RWPE2 (cell line): ENCODE measurements at regions not wholly inside any gene's neighbourhood (a gene's known extent, or its start where the extent isn't known, plus 50 kb on each side); places are given as distances from the start of the nearest gene placed in this dataset.

Experiments used
- ATAC-seq: fragments of 200-7000 bp; cut with Tn5 transposase; 3 replicates; pipeline ENCODE4 v1.9.1; 2021; ENCODE audit warnings: low read depth
- DNase-seq: peaks from one replicate; pipeline ENCODE4 v3.0.0-alpha.2; 2020; ENCODE audit warnings: low spot score
- H3K27ac ChIP-seq: fragments of 450-650 bp; 2 replicates; pipeline ENCODE4 v1.5.1; 2017; ENCODE audit warnings: mild to moderate bottlenecking; ENCODE audit not compliant: poor library complexity, severe bottlenecking
- H3K27me3 ChIP-seq: fragments of 250-450 bp; sonication (Bioruptor Pico); 2 replicates; pipeline ENCODE4 v1.5.1; 2021; ENCODE audit warnings: mild to moderate bottlenecking, moderate library complexity; ENCODE audit not compliant: insufficient read depth, poor library complexity, severe bottlenecking
- H3K36me3 ChIP-seq: fragments of 250-450 bp; sonication (Bioruptor Pico); 2 replicates; pipeline ENCODE4 v1.5.1; 2020; ENCODE audit warnings: low read depth, mild to moderate bottlenecking, moderate library complexity
- H3K4me1 ChIP-seq: fragments of 250-450 bp; sonication (Bioruptor Pico); 2 replicates; pipeline ENCODE4 v1.5.1; 2021; ENCODE audit warnings: mild to moderate bottlenecking, moderate library complexity; ENCODE audit not compliant: insufficient read depth, poor library complexity, severe bottlenecking
- H3K4me3 ChIP-seq: fragments of 250-450 bp; sonication (Bioruptor Pico); 2 replicates; pipeline ENCODE4 v1.5.1; 2021; ENCODE audit warnings: mild to moderate bottlenecking, moderate library complexity; ENCODE audit not compliant: severe bottlenecking
- H3K9me3 ChIP-seq: fragments of 250-450 bp; sonication (Bioruptor Pico); 2 replicates; pipeline ENCODE4 v1.5.1; 2021; ENCODE audit warnings: mild to moderate bottlenecking, moderate library complexity; ENCODE audit not compliant: severe bottlenecking
- TF ChIP-seq, protein P1 (sequence below): fragments of 450-650 bp; IDR thresholded peaks from one replicate; pipeline ENCODE4 v1.5.1; 2017; ENCODE audit warnings: mild to moderate bottlenecking, moderate library complexity; ENCODE audit not compliant: poor library complexity, severe bottlenecking

GRCh38 chr11:97751405-97751804, 1269.3 kb upstream of the CNTN5 start:
- H3K36me3 ChIP-seq: no peaks in the 10 kb centered on the region
- no peak for ATAC-seq
- DNase-seq: no peak
- H3K9me3 ChIP-seq: no peaks in the 10 kb centered on the region
- TF ChIP-seq, protein P1, sequence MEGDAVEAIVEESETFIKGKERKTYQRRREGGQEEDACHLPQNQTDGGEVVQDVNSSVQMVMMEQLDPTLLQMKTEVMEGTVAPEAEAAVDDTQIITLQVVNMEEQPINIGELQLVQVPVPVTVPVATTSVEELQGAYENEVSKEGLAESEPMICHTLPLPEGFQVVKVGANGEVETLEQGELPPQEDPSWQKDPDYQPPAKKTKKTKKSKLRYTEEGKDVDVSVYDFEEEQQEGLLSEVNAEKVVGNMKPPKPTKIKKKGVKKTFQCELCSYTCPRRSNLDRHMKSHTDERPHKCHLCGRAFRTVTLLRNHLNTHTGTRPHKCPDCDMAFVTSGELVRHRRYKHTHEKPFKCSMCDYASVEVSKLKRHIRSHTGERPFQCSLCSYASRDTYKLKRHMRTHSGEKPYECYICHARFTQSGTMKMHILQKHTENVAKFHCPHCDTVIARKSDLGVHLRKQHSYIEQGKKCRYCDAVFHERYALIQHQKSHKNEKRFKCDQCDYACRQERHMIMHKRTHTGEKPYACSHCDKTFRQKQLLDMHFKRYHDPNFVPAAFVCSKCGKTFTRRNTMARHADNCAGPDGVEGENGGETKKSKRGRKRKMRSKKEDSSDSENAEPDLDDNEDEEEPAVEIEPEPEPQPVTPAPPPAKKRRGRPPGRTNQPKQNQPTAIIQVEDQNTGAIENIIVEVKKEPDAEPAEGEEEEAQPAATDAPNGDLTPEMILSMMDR: no peak
- peaks cover 2% of the 10 kb centered on the region for H3K4me1 ChIP-seq
- H3K4me3 ChIP-seq: no peak overlapping the region
- H3K27me3 ChIP-seq: no peaks in the 10 kb centered on the region
- no peak overlapping the region for H3K27ac ChIP-seq

- Histone ChIP-seq H3K27ac (no peak overlapping the region), H3K4me3 (no peak overlapping the region), H3K36me3 (no peaks in the 10 kb centered on the region), H3K4me1 (peaks cover 7% of the 10 kb centered on the region), H3K9me3 (no peaks in the 10 kb centered on the region), H3K27me3 (no peaks in the 10 kb centered on the region)
- TF ChIP-seq, protein P1: no peak
- DNase-seq (no peak), ATAC-seq (no peak)
These were observed 1268.8 kb upstream of the CNTN5 start for GRCh38 chr11:97751952-97752351.

DNA sequence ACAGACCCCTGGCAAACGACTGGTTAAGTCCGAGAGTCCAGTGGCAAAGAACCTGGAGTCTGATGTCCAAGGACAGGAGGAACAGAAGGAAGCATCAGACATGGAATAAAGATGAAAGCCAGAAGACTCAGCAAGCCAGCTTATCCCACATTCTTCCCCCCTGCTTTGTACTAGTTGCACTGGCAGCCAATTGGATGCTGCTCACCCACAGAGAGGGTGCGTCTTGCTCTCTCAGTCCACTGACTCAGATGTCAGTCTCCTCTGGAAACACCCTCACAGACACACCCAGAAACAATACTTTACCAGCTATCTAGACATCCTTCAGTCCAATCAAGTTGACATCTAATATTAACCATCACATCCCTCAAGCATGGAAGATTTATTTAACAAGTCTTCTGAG, 1265.8 kb upstream of the CNTN5 start:
- Histone ChIP-seq H3K27ac (no peak overlapping the region), H3K4me3 (no peak overlapping the region), H3K27me3 (no peaks in the 10 kb centered on the region), H3K9me3 (no peaks in the 10 kb centered on the region), H3K4me1 (peaks cover 10% of the 10 kb centered on the region), H3K36me3 (no peaks in the 10 kb centered on the region)
- no peak for DNase-seq
- TF ChIP-seq, protein P1: no peak
- ATAC-seq: no peak

GRCh38 chr11:97756571-97757335, 1264.0 kb upstream of the CNTN5 start:
- Histone ChIP-seq H3K9me3 (no peaks in the 10 kb centered on the region), H3K27ac (no peak overlapping the region), H3K4me3 (no peak overlapping the region), H3K36me3 (no peaks in the 10 kb centered on the region), H3K27me3 (no peaks in the 10 kb centered on the region), H3K4me1 (peaks cover 10% of the 10 kb centered on the region)
- ATAC-seq (peak; percentile 64), DNase-seq (no peak)
- TF ChIP-seq, protein P1: no peak

DNA sequence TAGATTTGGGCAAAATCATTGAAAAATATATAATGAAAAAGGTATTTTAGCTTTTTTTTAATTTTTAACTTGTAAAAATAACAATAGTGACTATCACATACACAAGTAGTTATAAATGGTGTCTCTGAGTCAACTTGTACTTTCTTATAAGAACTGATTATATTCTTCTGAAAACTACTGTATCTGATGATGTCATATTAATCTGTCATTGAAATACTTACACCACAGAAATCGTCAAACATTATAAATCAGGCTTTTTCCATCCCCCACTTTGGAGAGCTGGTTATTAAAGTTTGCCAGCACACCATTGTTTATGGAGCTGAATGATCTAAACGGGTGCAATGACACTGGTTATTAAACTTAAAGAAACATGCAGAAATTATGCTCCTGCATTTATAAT, 1259.6 kb upstream of the CNTN5 start:
- DNase-seq (no peak), ATAC-seq (no peak)
- TF ChIP-seq, protein P1: no peak
- H3K4me3 ChIP-seq: no peak overlapping the region
- no peak overlapping the region for H3K27ac ChIP-seq
- H3K27me3 ChIP-seq: no peaks in the 10 kb centered on the region
- peaks cover 10% of the 10 kb centered on the region for H3K4me1 ChIP-seq
- H3K36me3 ChIP-seq: no peaks in the 10 kb centered on the region
- no peaks in the 10 kb centered on the region for H3K9me3 ChIP-seq
